ENCODE measurements at regions not wholly inside any gene's neighbourhood (a gene's known extent, or its start where the extent isn't known, plus 50 kb on each side); places are given as distances from the start of the nearest gene placed in this dataset.

- Histone ChIP-seq H3K27me3 (replicated peaks; ENCODE audit: insufficient read depth, low read depth, low read length, poor library complexity) (no peaks in the 10 kb centered on the region), H3K36me3 (ENCODE audit: insufficient read depth, low read length, poor library complexity, severe bottlenecking) (no peaks in the 10 kb centered on the region), H3K9me3 (ENCODE audit: low read depth, low read length, poor library complexity, severe bottlenecking) (no peaks in the 10 kb centered on the region), H3K4me1 (ENCODE audit: insufficient read depth, low read length, poor library complexity, severe bottlenecking) (no peaks in the 10 kb centered on the region), H3K27ac (ENCODE audit: low read depth, low read length, poor library complexity, severe bottlenecking) (no peak overlapping the region), H3K4me3 (ENCODE audit: low read depth, low read length, poor library complexity, severe bottlenecking) (no peak overlapping the region)
- intact Hi-C loops (cut with micrococcal nuclease; ENCODE audit: unreplicated experiment) = no loop called here
- TF ChIP-seq EZH2 (IDR thresholded peaks at IDR 0.05; ENCODE audit: borderline replicate concordance, low read depth, low read length, poor library complexity, severe bottlenecking) = no peak
- TF ChIP-seq, protein P1, sequence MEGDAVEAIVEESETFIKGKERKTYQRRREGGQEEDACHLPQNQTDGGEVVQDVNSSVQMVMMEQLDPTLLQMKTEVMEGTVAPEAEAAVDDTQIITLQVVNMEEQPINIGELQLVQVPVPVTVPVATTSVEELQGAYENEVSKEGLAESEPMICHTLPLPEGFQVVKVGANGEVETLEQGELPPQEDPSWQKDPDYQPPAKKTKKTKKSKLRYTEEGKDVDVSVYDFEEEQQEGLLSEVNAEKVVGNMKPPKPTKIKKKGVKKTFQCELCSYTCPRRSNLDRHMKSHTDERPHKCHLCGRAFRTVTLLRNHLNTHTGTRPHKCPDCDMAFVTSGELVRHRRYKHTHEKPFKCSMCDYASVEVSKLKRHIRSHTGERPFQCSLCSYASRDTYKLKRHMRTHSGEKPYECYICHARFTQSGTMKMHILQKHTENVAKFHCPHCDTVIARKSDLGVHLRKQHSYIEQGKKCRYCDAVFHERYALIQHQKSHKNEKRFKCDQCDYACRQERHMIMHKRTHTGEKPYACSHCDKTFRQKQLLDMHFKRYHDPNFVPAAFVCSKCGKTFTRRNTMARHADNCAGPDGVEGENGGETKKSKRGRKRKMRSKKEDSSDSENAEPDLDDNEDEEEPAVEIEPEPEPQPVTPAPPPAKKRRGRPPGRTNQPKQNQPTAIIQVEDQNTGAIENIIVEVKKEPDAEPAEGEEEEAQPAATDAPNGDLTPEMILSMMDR (conservative IDR thresholded peaks at IDR 0.05; ENCODE audit: low read depth, low read length) = no peak
- ChIA-PET POLR2A (ENCODE audit: low non-redundant PET) (no interaction called here), CTCF (no interaction called here)
- BruUV-seq (replicated peaks) = no TSS peak
- DNase-seq (ENCODE audit: low spot score) = peak; percentile 22
Measured at GRCh38 chr13:78478183-78478582, 125.2 kb downstream of the POU4F1 start.

DNA sequence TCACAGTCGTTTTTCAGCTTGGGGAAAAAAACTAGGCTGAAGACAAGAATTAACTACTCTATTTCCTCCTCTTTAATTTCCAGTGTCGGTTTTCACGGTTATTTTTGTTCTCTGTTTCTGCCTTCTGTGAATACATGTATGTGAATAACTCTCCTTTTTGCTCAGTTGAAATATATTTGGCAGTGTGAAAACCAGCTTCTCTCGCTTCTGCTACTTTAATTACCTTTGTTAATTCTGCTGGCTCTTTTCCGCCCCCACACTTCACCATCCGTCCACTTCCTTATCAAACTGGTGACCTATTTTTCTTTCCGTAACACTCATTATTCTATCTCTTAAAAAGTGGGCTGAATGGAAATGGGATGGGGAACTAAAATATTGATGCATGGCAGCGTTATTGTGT, 126.4 kb downstream of the POU4F1 start:
- TF ChIP-seq, protein P1 (conservative IDR thresholded peaks at IDR 0.05; ENCODE audit: low read depth, low read length) = no peak
- TF ChIP-seq EZH2 (IDR thresholded peaks at IDR 0.05; ENCODE audit: borderline replicate concordance, low read depth, low read length, poor library complexity, severe bottlenecking) = no peak
- H3K27ac ChIP-seq (ENCODE audit: low read depth, low read length, poor library complexity, severe bottlenecking) = no peak overlapping the region
- no TSS peak for BruUV-seq (replicated peaks)
- intact Hi-C loops (cut with micrococcal nuclease; ENCODE audit: unreplicated experiment) = no loop called here
- H3K27me3 ChIP-seq (replicated peaks; ENCODE audit: insufficient read depth, low read depth, low read length, poor library complexity) = peaks cover 4% of the 10 kb centered on the region
- ChIA-PET CTCF (no interaction called here), POLR2A (ENCODE audit: low non-redundant PET) (no interaction called here)
- H3K4me1 ChIP-seq (ENCODE audit: insufficient read depth, low read length, poor library complexity, severe bottlenecking) = no peaks in the 10 kb centered on the region
- no peak overlapping the region for H3K4me3 ChIP-seq (ENCODE audit: low read depth, low read length, poor library complexity, severe bottlenecking)
- no peaks in the 10 kb centered on the region for H3K36me3 ChIP-seq (ENCODE audit: insufficient read depth, low read length, poor library complexity, severe bottlenecking)
- no peaks in the 10 kb centered on the region for H3K9me3 ChIP-seq (ENCODE audit: low read depth, low read length, poor library complexity, severe bottlenecking)
- DNase-seq (ENCODE audit: low spot score) = no peak

- CTCF ChIA-PET = no interaction called here
- TF ChIP-seq, protein P1 (conservative IDR thresholded peaks at IDR 0.05; ENCODE audit: low read depth, low read length) = no peak
- no peak for TF ChIP-seq EZH2 (IDR thresholded peaks at IDR 0.05; ENCODE audit: borderline replicate concordance, low read depth, low read length, poor library complexity, severe bottlenecking)
- Histone ChIP-seq H3K9me3 (ENCODE audit: low read depth, low read length, poor library complexity, severe bottlenecking) (no peaks in the 10 kb centered on the region), H3K27me3 (replicated peaks; ENCODE audit: insufficient read depth, low read depth, low read length, poor library complexity) (peaks cover 24% of the 10 kb centered on the region), H3K4me3 (ENCODE audit: low read depth, low read length, poor library complexity, severe bottlenecking) (no peak overlapping the region), H3K36me3 (ENCODE audit: insufficient read depth, low read length, poor library complexity, severe bottlenecking) (no peaks in the 10 kb centered on the region), H3K4me1 (ENCODE audit: insufficient read depth, low read length, poor library complexity, severe bottlenecking) (no peaks in the 10 kb centered on the region), H3K27ac (ENCODE audit: low read depth, low read length, poor library complexity, severe bottlenecking) (no peak overlapping the region)
- BruUV-seq (replicated peaks) = no TSS peak
- intact Hi-C loops (cut with micrococcal nuclease; ENCODE audit: unreplicated experiment) = no loop called here
- DNase-seq (ENCODE audit: low spot score) = no peak
- POLR2A ChIA-PET (ENCODE audit: low non-redundant PET) = no interaction called here
Measured at GRCh38 chr13:78468621-78469020, 134.7 kb downstream of the POU4F1 start.
